ENCODE measurements at regions not wholly inside any gene's neighbourhood (a gene's known extent, or its start where the extent isn't known, plus 50 kb on each side); places are given as distances from the start of the nearest gene placed in this dataset.
"Not testable (repeated sequence)": the region's sequence is repeated elsewhere in the genome, so short reads cannot be mapped to it uniquely, and the experiment has no call there.

DNA sequence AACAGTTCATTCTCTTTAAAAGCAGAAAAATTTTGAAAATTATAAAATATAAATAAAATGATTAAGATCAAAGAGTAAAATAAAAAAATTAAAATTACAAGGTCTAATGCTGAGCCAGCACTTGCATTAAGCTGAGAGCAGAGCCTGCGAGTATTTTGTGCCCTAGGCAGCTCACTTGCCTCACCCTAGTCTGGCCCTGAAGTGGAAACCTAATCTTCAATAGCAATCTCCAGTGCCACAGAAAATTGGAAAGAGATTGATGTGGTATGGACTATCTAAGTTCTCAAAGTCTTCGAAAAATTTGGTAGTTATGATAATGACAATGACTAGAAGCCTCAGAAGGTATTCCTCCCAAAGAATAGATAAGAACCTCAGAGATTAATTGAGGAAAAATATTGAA, 459.4 kb upstream of the CBLB start:
- no peak for DNase-seq

GRCh38 chr3:106329521-106329920, 460.7 kb upstream of the CBLB start:
- DNase-seq = no peak

DNA sequence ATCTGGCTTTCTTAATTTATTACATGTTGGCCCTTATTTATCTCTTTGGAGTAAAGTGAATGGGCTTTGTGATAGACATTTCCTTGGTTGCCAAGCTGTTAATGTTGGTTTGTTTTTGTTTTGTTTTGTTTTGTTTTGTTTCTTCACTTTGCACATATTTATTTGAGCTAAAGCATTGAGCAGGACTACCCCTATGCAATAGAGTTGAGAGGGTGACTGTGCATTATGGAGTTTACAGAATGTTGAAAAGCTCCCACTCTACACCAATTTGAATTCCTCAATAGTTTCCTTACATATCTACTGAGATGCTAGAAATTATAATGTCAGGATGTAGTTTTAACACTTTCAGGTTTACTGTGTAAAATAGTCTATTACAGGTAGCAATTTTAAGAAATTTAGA, 462.8 kb upstream of the CBLB start:
- DNase-seq = no peak

GRCh38 chr3:106332129-106332528, 463.3 kb upstream of the CBLB start:
- no peak for DNase-seq

- DNase-seq = no peak
Measured at GRCh38 chr3:106332884-106333283, 464.1 kb upstream of the CBLB start.

GRCh38 chr3:106333911-106334618, 465.3 kb upstream of the CBLB start:
- DNase-seq = no peak

DNA sequence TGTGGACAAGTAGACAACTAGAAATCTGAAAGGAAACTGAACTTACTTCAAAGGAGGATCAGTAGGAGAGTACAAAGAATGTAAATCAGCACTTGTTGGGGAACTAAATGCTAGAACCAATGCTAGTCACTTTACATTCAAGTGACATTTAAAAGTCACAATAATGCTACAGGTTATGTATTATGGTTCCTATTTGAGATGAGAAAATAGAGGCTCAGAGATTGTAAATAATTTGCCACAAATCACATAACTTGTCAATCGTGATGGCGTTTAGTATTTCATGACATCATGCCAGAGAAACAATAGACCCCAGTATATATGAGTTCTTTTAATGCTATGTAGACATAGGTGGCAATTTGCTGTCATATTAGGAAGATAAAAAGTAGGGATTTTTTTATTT, 467.8 kb upstream of the CBLB start:
- no peak for DNase-seq

- DNase-seq = no peak
Measured at GRCh38 chr3:106337116-106337515, 468.3 kb upstream of the CBLB start.

DNA sequence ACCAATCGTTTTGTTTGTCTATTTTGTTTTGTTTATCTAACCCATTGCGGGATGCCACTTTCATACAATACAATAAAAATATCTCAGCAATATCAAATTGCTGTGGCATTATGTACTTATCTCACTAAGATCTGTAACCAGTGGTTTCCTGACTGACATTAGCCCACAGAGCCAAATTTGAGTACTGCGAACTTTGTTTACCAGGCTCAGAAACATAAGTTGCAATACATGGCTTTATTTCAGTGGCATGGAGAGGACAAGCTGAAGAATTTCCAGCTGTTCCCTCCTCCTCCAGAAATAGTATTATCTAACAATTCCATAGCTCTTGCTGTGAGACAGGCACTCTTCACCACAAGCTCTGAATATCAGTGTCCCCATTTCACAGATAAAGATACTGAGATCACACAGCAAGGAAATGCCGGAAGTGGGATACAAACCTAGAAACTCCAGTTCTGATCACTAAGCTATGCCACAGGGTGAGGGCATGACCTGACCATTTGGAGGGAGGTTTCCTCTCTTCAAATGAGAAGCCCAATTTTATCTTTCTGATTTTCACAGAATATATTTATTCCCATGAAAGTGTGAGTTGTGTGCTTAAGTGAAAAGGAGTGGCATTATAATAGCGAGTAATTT, 469.9 kb upstream of the CBLB start:
- no peak for DNase-seq

DNA sequence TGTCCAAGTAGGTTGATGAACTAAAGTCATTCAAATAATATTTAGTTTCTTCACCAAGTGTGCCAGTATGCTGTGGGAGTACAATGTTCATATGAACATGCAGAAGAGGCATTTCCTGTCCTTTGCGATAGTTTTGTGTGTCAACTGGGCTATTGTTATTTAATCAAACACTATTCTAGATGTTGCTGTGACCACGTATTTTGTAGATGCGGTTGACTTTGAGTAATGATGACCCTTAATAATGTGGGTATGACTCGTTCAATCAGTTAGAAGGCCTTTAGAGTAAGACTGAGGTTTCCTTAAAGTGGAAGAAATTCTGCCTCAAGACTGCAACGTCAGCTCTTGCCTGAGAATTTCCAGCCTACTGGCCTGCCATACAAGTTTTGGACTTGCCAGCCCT, 470.7 kb upstream of the CBLB start:
- DNase-seq = no peak

- no peak for DNase-seq
Measured at GRCh38 chr3:106341087-106341486, 472.3 kb upstream of the CBLB start.

GRCh38 chr3:106341586-106342162, 472.9 kb upstream of the CBLB start:
- DNase-seq = no peak

DNA sequence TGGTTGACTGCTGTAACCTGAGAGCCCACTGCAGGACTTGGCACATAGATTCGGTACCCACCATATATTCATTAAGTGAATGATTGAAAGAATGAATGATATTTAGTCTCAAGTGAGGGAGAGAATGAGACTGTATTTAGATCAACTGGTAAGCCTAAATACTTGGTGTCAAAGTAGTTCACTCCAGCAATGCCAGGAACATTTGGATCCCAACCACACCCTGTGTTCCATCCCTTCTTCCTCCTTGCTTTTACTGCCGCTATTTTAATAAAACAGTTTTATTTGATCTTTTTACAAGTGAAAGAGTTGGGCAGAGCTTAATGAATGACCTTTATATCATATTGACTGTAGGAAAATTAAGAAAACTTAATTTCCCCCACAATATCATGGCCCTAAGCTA, 473.6 kb upstream of the CBLB start:
- DNase-seq = no peak

DNA sequence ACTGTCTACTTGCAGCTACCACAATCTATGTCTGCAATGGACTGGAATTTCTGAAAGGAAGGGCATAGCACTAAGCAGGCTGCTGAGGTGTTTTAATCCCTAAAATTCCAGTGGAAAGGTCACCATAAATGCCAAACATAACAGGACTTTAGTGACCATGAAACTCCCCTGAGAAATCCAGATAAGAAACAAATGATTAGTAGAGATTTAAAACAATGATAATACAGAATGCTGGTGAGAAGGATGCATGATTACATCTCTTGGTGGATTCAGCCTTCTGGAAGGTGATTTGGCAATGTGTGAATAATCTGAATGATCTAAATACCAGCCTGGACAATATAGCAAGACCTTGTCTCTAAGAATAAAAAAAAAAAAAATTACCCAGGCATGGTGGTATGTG, 475.0 kb upstream of the CBLB start:
- DNase-seq = no peak

- DNase-seq = no peak
Measured at GRCh38 chr3:106345353-106346027, 476.7 kb upstream of the CBLB start.

GRCh38 chr3:106347350-106347749, 478.5 kb upstream of the CBLB start:
- DNase-seq = no peak

DNA sequence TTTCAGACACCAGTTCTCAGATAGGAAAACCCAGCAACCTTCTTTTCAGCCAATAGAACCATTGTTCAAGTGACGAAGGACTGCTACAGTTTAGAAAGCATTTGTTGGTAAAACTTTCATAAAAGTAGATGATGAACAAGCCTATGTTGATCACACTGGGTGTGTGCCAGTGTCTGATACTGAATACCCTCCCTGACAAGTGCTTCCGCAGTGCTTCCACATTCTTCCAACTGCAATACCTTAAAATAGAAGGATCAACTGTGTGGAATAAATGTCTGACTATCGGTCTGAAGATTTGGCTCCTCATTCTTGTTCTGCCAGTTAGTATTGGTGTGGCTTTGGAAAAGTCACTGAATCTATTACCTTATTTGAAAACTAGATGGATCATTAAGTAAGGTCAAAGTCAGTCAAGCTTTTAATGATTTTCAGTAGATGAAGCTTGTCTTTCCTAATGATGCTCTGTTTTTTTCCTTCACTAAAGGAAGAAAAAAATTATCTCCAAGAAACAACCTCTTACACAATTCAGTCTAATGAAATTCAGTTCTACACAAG, 479.4 kb upstream of the CBLB start:
- no peak for DNase-seq

GRCh38 chr3:106349191-106349881, 480.5 kb upstream of the CBLB start:
- DNase-seq = no peak

DNA sequence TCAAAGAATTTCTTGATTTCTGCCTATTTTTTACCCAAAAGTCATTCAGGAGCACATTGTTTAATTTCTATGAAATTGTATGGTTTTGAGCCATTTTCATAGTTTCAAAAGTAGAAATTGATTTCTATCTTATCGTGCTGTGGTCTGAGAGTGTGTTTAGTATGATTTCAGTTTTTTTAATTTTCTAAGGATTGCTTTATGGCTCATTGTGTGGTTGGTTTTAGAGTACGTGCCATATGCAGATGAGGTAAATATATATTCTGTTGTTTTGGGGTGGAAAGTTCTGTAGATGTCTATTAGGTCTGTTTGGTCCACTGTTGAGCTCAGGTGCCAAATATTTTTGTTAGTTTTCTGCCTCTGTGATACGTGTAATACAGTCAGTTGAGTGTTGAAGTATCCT, 487.1 kb upstream of the CBLB start:
- DNase-seq = no peak

GRCh38 chr3:106359692-106360091, 490.9 kb upstream of the CBLB start:
- no peak for DNase-seq

DNA sequence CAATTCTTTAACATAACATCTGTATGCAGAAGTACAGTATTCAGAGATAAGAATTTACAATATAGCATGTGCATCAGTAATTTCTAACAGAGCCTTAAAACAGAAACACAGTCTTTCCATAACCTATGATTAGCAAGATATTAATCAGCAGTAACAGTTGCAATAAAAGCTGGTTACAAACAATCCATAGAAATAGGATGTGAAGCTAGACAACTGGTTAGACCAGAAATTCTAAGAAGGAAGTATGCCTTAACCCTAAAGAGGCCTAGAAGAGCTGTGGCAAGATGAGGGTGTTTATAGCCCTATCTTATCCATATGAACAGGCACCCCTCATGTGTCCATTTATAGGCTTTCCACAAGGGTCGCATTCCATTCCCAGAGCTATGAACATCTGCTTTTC, 492.1 kb upstream of the CBLB start:
- DNase-seq = not testable (repeated sequence)

DNA sequence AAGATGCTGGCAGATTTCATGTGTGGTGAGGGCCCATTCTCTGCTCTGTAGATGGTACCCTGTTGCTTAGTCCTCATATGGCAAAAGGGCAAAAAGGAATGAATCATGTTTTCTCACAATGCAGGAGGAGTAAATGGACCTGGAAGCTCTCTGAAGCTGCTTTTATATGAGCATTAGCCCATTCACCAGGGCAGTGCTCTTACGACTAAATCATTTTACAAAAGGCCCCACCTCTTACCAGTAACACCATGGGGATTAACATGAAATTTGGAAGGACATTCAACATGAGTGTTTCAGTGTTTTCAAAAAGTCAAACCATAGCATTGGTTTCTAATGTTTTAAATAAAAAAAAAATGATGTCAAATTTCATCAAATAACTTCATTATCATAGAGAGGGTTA, 495.7 kb upstream of the CBLB start:
- DNase-seq = no peak

DNA sequence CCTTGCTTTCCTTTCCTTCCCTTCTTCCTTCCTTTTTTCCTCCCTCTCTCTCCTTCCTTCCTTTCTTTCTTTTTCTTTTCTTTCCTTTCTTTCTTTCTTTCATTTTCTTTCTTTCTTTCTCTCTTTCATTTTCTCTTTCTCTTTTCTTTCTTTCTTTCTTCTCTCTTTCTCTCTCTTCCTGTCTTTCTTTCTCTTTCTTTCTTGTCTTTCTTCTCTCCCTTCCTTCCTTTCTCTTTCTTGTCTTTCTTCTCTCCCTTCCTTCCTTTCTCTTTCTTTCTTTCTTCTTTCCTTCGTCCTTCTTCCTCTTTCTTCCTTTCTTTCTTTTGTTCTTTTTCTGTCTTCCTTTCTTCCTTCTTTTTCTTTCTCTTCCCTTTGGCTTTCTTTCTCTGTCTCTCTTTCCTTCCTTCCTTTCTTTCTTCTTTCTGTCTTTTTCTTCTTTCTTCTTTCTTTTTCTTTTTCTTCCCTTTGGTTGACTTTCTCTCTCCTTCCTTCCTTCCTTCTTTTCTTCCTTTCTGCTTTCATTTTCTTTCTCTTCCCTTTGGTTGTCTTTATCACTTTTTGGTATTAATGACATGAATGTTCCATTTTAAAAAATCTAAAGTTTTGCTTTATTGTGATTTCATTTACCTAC, 496.4 kb upstream of the CBLB start:
- no peak for DNase-seq

All from GF-D8 (cell line).